Myocyte (in vitro differentiated cells): ENCODE measurements at regions not wholly inside any gene's neighbourhood (a gene's known extent, or its start where the extent isn't known, plus 50 kb on each side); places are given as distances from the start of the nearest gene placed in this dataset.
"Not testable (repeated sequence)": the region's sequence is repeated elsewhere in the genome, so short reads cannot be mapped to it uniquely, and the experiment has no call there.

Source experiments
- DNase-seq: peaks from one replicate; pipeline ENCODE4 v3.0.0-alpha.2; 2012; ENCODE audit warnings: low read depth

- DNase-seq, result not testable (repeated sequence)
These were observed 65.0 kb downstream of the CCDC201 start for GRCh38 chr7:45807832-45808231.

- DNase-seq, result peak; percentile 3
These were observed 70.7 kb downstream of the CCDC201 start for GRCh38 chr7:45802214-45802613.

- peak; percentile 1 for DNase-seq
These were observed 75.6 kb downstream of the CCDC201 start for GRCh38 chr7:45797264-45797663.

- DNase-seq, result not testable (repeated sequence)
These were observed 83.2 kb downstream of the CCDC201 start for GRCh38 chr7:45789641-45790040.

- DNase-seq, result not testable (repeated sequence)
These were observed 87.2 kb downstream of the CCDC201 start for GRCh38 chr7:45785724-45786123.

- DNase-seq, result not testable (repeated sequence)
These were observed 88.1 kb downstream of the CCDC201 start for GRCh38 chr7:45784775-45785174.
